ENCODE measurements at regions not wholly inside any gene's neighbourhood (a gene's known extent, or its start where the extent isn't known, plus 50 kb on each side); places are given as distances from the start of the nearest gene placed in this dataset.

DNA sequence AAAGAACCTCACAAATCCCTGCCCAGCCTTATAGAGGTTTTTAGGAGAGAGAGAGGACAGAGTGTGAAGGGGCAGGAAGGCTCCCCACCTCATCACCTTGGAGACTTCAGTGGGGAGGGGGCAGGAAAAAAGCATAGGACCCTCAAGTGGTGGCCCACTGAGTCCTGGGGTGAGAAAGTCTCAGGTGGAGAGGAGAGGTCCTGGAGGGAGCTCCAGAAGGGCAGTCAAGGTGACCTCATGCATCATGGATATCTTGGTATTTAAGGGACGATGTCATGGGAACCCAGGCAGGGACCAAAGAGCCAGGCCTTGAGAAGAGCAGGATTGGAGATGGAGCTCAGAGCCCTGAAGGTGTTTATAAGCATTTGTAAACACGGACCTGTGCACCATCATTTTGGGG is 204.5 kb downstream of the SLC4A3 start:
- TF ChIP-seq, protein P1, sequence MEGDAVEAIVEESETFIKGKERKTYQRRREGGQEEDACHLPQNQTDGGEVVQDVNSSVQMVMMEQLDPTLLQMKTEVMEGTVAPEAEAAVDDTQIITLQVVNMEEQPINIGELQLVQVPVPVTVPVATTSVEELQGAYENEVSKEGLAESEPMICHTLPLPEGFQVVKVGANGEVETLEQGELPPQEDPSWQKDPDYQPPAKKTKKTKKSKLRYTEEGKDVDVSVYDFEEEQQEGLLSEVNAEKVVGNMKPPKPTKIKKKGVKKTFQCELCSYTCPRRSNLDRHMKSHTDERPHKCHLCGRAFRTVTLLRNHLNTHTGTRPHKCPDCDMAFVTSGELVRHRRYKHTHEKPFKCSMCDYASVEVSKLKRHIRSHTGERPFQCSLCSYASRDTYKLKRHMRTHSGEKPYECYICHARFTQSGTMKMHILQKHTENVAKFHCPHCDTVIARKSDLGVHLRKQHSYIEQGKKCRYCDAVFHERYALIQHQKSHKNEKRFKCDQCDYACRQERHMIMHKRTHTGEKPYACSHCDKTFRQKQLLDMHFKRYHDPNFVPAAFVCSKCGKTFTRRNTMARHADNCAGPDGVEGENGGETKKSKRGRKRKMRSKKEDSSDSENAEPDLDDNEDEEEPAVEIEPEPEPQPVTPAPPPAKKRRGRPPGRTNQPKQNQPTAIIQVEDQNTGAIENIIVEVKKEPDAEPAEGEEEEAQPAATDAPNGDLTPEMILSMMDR (IDR thresholded peaks at IDR 0.05): no peak

DNA sequence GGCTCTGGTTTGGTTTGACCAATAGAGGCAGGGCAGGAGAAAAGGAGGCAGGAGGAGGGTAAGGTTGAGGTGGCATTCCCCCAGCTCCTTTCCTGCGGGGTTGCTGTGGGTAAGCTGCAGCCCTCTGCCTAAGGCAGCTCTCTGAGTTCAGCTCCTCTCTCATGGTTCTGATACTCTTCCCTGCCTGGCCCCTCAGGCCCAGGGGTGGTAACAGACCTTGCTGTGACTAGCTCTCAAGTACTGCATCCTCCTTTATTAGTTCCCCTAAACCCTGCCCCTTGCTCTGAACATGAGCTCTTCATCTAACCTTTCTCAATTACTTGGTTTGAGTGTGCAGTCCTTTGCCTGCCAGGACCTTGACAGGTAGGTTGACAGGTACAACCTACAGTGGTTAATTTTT is 205.5 kb downstream of the SLC4A3 start:
- Histone ChIP-seq H3K4me1 (no peaks in the 10 kb centered on the region), H3K27ac (no peak overlapping the region), H3K36me3 (no peaks in the 10 kb centered on the region), H3K9me3 (no peaks in the 10 kb centered on the region), H3K4me3 (no peak overlapping the region), H3K27me3 (no peaks in the 10 kb centered on the region)
- DNase-seq (no peak), ATAC-seq (no peak)
- intact Hi-C loops (cut with DNase I): loop anchor here in 1 of 10 donors (5.0 kb wide), 1 partner anchor 91 kb away; no protein-coding TSS in a partner anchor
- TF ChIP-seq, protein P1 (IDR thresholded peaks at IDR 0.05): no peak
- 86 to 95% methylated on average over 1 of the region's 1 CpG for WGBS, 2 donors

More for the DNA sequence above, 204.5 kb downstream of the SLC4A3 start:
- no peak overlapping the region for H3K27ac ChIP-seq
- no peak for DNase-seq
- 89 to 95% methylated on average over 2 of the region's 2 CpGs for WGBS, 2 donors
- no peaks in the 10 kb centered on the region for H3K27me3 ChIP-seq
- H3K9me3 ChIP-seq: no peaks in the 10 kb centered on the region
- no peaks in the 10 kb centered on the region for H3K36me3 ChIP-seq
- H3K4me1 ChIP-seq: no peaks in the 10 kb centered on the region
- no peak overlapping the region for H3K4me3 ChIP-seq
- intact Hi-C loops (cut with DNase I): loop anchor here in 1 of 10 donors (5.0 kb wide), 1 partner anchor 90 kb away; no protein-coding TSS in a partner anchor
- no peak for ATAC-seq

GRCh38 chr2:219835493-219835892 is 208.1 kb downstream of the SLC4A3 start:
- DNase-seq: no peak
- TF ChIP-seq, protein P1 (IDR thresholded peaks at IDR 0.05): no peak
- H3K36me3 ChIP-seq: no peaks in the 10 kb centered on the region
- no peaks in the 10 kb centered on the region for H3K4me1 ChIP-seq
- H3K4me3 ChIP-seq: no peak overlapping the region
- H3K27me3 ChIP-seq: no peaks in the 10 kb centered on the region
- H3K27ac ChIP-seq: no peak overlapping the region
- no peak for ATAC-seq
- WGBS, 2 donors: 77 to 84% methylated on average over 3 of the region's 3 CpGs
- H3K9me3 ChIP-seq: no peaks in the 10 kb centered on the region
- intact Hi-C loops (cut with DNase I): loop anchor here in 3 of 10 donors (5.0 kb wide), 1 partner anchor 98 kb away; no protein-coding TSS in a partner anchor

- no peaks in the 10 kb centered on the region for H3K27me3 ChIP-seq
- no peak overlapping the region for H3K4me3 ChIP-seq
- intact Hi-C loops (cut with DNase I): loop anchor here in 7 of 10 donors (1.0 to 5.0 kb wide), 4 partner anchors 99 to 100 kb away; no protein-coding TSS in a partner anchor
- DNase-seq: no peak
- no peaks in the 10 kb centered on the region for H3K9me3 ChIP-seq
- TF ChIP-seq, protein P1 (IDR thresholded peaks at IDR 0.05): peak; percentile 19 to 60 (median 48)
- WGBS, 2 donors: 65 to 74% methylated on average over 4 of the region's 4 CpGs
- no peak overlapping the region for H3K27ac ChIP-seq
- no peaks in the 10 kb centered on the region for H3K36me3 ChIP-seq
- H3K4me1 ChIP-seq: no peaks in the 10 kb centered on the region
- no peak for ATAC-seq
Observed at GRCh38 chr2:219836647-219837177, 209.3 kb downstream of the SLC4A3 start.

All from heart right ventricle (tissue), 16 donors.